Lung microvascular endothelial cell (primary cell): ENCODE measurements at regions not wholly inside any gene's neighbourhood (a gene's known extent, or its start where the extent isn't known, plus 50 kb on each side); places are given as distances from the start of the nearest gene placed in this dataset.
A peak's percentile ranks its signal among the peaks of the same experiment; 100 is the strongest.

Experiments
- DNase-seq, 2 donors: peaks; one replicate each; pipeline versions ENCODE4 v3.0.0 to v3.0.0-alpha.2; 2010; ENCODE audit warnings: low read depth in 2 of 2

- DNase-seq: no peak
These were observed 434.8 kb upstream of the NPVF start for GRCh38 chr7:25662841-25663800.

- no peak for DNase-seq
These were observed 435.6 kb upstream of the NPVF start for GRCh38 chr7:25663877-25664276.

DNA sequence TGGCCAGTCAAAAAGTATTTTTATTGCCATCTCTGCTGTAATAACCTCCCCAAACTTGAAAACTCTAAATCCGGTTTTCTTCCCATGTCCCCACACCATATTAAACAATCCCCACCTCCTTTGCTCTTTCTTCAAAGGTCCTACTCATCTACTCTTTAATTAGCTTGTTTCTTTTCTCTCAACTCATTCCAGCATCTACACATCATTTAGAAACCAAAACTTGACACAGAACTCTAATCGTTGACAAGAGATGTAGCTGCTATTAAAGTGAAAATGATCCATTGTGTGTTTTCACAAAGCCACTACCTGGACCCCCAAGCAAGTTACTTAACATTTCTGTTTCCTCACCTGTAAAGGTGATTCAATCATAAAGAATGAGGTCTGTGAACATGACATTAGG is 436.3 kb upstream of the NPVF start:
- no peak for DNase-seq

GRCh38 chr7:25665374-25665773 is 437.1 kb upstream of the NPVF start:
- no peak for DNase-seq

DNA sequence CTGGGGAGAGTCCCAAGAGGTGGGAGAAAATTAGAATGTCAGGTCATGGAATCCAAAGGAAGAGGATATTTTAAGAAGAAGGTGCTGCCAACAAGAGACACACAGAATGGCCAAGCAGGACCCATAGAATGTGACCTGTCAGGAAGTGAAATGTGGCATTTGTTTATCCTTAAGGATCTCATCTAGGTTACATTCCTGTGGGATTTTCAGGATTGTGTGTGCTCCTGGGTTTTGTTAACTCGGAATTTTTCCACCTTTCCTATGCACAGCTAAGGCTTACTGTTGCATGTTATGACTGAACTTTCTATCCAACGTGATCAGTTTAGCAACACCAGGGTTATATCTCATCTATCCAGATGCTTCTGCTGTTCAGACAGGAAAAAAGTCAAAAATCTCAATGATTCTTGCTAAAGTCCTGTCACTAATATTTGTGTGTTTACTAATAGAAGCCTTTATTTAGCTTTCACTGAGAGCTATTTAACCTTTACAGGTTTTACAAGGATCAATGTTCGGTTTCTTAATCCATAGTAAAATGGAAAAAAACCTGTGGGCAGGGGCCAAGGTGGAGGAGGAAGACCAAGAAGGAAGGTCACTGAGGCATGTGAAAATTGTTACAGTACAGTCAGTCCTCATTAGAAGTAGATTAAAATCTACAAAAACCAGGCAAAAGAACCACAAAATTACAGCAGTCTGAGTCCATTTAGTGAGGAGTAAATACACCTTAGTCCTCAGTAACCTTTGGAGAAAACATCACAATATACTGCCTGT is 437.8 kb upstream of the NPVF start:
- DNase-seq: no peak

DNA sequence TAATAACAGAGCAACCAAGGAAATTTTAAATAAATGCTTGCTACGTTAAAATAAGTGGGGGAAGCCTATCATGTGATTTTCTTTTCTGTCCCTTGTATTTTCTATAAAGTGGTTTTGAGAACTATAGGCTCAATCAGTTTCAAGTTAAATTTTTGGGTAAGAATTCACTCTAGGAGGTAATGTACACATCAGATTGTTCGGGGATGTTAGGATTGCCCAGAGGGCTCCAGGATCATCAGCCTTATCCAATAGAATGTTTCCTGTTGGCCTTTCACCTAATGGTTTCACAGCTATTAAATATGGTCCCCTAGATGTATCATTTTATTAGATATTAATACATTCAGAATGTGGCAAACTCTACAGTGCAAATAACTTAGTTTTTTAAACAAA is 438.4 kb upstream of the NPVF start:
- DNase-seq: no peak

DNA sequence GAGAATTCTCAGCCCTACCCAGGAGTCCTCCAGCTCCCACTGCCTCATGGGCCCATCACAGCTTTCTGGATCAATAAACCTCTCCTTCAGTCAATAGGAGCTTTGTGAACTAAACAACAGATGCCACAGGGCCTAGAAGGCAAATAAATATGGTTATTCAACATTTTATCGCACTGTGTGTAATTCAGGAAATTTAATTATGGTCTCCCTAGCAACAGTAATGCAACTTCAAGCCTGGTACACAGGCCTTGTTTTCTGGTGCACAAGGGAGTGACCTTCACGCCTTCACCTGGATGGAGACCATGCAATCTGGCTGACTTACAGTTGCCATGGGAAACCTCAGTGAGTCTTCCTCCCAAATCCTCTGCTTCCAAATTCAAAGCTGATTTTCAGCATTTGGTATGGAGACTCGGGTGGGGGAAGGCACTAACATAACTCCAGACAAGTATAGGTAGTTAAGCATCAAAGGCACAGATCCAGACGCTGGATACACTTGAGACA is 441.0 kb upstream of the NPVF start:
- DNase-seq: no peak

DNA sequence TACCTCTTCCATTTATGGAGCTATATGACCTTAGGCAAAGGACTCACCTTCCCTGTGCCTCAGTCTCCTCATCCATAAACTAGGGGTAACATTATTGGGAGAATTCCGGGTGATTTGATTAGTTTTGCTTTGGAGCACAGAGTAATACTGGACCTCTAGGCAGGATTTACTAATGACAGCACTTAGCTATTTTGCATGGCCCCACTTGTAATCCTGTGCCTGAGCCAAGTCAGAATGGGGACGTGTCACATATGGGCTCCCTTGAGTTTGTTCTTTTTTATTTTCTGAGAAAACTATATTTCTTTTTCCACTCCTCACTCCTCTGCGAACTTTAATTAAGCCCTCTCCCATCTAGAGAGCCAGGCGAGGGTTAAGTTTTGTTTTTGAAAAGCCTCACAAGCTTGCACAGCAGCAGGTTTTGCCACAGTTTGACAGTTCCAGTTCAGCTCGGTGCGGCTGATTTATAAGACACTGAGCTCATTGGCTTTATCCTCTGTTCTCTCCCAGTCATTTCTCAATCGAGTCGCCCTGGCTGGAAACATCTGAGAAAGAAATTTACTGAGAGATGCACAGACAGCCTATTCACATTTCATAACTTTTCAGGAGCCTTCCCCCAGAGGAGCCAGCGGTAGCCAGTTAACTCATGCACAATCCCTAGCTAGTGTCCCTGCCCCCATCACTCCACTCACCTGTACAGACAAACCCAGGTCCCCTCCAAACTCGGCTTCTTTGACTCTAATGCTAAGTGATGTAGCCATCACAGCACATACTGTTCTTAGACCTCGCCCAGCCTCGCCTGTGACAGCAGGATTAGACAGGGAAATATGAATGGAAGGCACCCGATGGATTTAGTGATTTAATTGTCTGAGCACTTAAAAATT is 441.9 kb upstream of the NPVF start:
- no peak for DNase-seq

DNA sequence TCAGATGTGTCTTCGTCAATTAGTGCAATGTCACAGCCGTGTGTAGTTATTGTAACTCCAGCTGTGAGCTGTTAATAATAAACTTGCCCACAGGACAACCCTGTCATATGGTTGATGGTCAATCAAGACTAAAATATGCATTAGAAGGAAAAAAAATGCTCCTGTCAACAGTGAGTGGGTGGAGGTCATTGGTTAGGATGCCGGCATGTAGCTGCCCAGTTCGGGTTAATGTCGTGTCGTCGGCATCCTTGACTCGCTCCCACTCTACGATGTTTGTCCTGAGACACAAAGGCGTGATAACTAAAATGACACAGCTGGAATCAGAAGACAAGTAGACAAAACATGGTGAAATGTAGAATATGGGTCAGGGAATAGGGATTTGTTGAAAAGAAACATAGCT is 442.8 kb upstream of the NPVF start:
- no peak for DNase-seq

DNA sequence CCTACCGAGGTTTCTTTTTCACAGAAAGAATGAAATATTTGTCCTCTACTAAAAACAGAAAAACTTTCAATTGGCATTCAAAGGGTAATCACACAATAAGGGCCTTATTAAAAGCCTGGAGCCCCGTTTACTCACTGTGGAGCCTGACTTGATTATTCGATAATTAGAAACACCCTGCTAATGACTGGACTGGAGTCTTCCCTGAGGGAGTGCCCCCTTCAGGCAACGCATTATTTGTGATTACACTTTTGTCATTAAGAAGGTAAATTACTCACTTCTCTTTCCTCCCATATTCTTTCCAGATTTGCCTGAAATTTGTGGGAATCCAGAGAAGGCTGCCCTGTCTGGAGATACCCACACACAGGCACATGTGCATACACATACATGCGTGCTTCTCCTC is 444.2 kb upstream of the NPVF start:
- no peak for DNase-seq

- DNase-seq: no peak
These were observed 447.6 kb upstream of the NPVF start for GRCh38 chr7:25675789-25676474.

GRCh38 chr7:25677595-25677994 is 449.3 kb upstream of the NPVF start:
- DNase-seq: no peak

GRCh38 chr7:25678215-25678614 is 449.9 kb upstream of the NPVF start:
- DNase-seq: no peak

GRCh38 chr7:25680636-25681035 is 452.4 kb upstream of the NPVF start:
- DNase-seq: no peak

GRCh38 chr7:25684360-25684759 is 456.1 kb upstream of the NPVF start:
- no peak for DNase-seq

GRCh38 chr7:25686493-25686892 is 458.2 kb upstream of the NPVF start:
- DNase-seq: no peak

- DNase-seq: no peak
These were observed 457.8 kb upstream of the NFE2L3 start for GRCh38 chr7:25694211-25694610.

- DNase-seq: peak in 1 of 2 donors; percentile 38
These were observed 457.3 kb upstream of the NFE2L3 start for GRCh38 chr7:25694699-25695098.

DNA sequence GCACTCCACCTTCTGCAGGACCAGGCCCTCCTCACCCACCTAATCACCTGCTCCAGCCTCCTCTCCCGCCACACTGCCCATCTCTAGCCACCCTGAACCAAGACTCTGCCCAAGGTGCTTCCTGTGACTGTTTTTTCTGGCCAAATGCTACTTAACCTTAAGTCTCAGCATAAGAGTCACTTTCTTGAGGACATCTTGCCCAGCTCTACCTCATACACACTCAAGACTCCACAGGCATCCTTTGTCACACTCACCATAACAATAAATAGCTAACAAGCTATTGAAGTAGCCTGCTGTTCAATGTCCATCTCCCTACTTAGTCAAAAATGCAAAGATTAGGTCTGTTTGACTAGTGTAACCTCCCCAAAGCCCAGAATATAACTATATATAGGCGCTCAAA is 455.4 kb upstream of the NFE2L3 start:
- DNase-seq: no peak

DNA sequence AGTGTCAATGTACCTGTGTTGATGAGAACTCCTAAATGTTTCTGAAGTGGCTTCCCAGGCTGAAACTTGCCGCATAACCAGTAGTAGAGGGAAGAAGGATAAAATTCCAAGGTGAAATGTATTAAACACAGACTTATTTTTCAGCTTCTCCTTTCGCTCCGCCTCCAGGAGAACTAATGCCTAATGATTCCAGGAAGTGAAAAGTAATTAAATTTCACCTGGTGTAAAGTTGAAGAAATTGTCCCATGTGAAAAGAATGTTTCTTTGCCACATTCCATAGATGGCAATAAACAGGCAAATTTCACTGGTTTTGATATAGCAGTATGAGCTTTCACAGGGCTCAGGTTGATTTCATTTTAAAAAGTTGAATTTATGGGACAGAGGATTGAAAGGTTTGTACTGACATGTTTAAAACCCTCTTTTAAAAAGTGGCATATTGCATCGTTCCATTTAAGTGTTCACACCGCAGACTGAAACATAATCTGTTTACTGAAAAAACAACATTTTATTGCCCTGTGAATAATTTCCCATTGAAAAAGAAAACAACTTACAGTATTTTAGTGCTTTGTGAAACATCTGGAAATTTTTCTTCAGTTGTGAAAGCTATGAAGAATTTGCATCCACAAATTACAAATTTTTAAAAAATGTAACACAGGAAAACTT is 453.4 kb upstream of the NFE2L3 start:
- DNase-seq: no peak
